Naive thymus-derived CD4-positive, alpha-beta T cell (primary cell): ENCODE measurements at regions not wholly inside any gene's neighbourhood (a gene's known extent, or its start where the extent isn't known, plus 50 kb on each side); places are given as distances from the start of the nearest gene placed in this dataset.
"Not testable (repeated sequence)": the region's sequence is repeated elsewhere in the genome, so short reads cannot be mapped to it uniquely, and the experiment has no call there.

Source experiments
- ATAC-seq: fragments of 150-1000 bp; cut with Tn5 transposase; 2 replicates; pipeline ENCODE4 v1.10.0; 2021; ENCODE audit warnings: mild to moderate bottlenecking, moderate library complexity
- CTCF ChIA-PET: fragments of 350-600 bp; sonication (Branson Sonifier 250); formaldehyde crosslinking; loops from one replicate; lab custom pipeline; 2021; ENCODE audit warnings: antibody characterized with exemption; lab: Charles Lee
- POLR2A ChIA-PET: fragments of 350-600 bp; sonication (Branson Sonifier 250); formaldehyde crosslinking; loops from one replicate; lab custom pipeline; 2021; ENCODE audit warnings: antibody characterized with exemption, inconsistent platforms; lab: Charles Lee
- DNase-seq, 9 donors: peaks; one replicate each; pipeline versions ENCODE4 v3.0.0 to v3.0.0-alpha.2; 2020 to 2022; ENCODE audit warnings: mixed read lengths in 1 of 9
- H3K27ac ChIP-seq: one replicate; pipeline ENCODE4 v1.7.0; 2013; ENCODE audit warnings: mild to moderate bottlenecking, low read depth, low read length, moderate library complexity
- H3K27me3 ChIP-seq, 2 donors: one replicate each; pipeline ENCODE4 v1.7.0; 2013; ENCODE audit warnings: low read length in 2 of 2, mild to moderate bottlenecking in 2 of 2, moderate library complexity in 2 of 2; ENCODE audit not compliant: control insufficient read depth in 2 of 2, insufficient read depth in 2 of 2
- H3K36me3 ChIP-seq, 3 experiments: 1 replicate in 2 of 3; 2 replicates in 1 of 3; pipeline ENCODE4 v1.7.0; 2013; ENCODE audit warnings: low read length in 3 of 3, mild to moderate bottlenecking in 3 of 3, moderate library complexity in 1 of 3; ENCODE audit not compliant: insufficient read depth in 3 of 3, control insufficient read depth in 2 of 3
- H3K4me1 ChIP-seq, 2 donors: one replicate each; pipeline ENCODE4 v1.7.0; 2013; ENCODE audit warnings: low read length in 2 of 2, mild to moderate bottlenecking in 2 of 2, moderate library complexity in 1 of 2; ENCODE audit not compliant: control insufficient read depth in 2 of 2, insufficient read depth in 2 of 2
- H3K4me3 ChIP-seq: 2 replicates; pipeline ENCODE4 v1.7.0; 2013; ENCODE audit warnings: mild to moderate bottlenecking, low read length
- H3K9me3 ChIP-seq, 3 experiments: 1 replicate in 2 of 3; 2 replicates in 1 of 3; pipeline ENCODE4 v1.7.0; 2013; ENCODE audit warnings: low read length in 3 of 3; ENCODE audit not compliant: control insufficient read depth in 2 of 3
- H3K27ac Mint-ChIP-seq, 9 donors: one replicate each; pipeline ENCODE4 v1.8.0; 2020 to 2022; ENCODE audit warnings: mixed read lengths in 9 of 9, mild to moderate bottlenecking in 8 of 9, moderate library complexity in 5 of 9, inconsistent platforms in 2 of 9
- H3K27me3 Mint-ChIP-seq, 5 donors: one replicate each; pipeline ENCODE4 v1.8.0; 2021 to 2022; ENCODE audit warnings: mixed read lengths in 5 of 5, mild to moderate bottlenecking in 1 of 5
- H3K36me3 Mint-ChIP-seq, 5 donors: one replicate each; pipeline ENCODE4 v1.8.0; 2020 to 2022; ENCODE audit warnings: mixed read lengths in 5 of 5, mild to moderate bottlenecking in 3 of 5, inconsistent platforms in 1 of 5
- H3K4me1 Mint-ChIP-seq, 7 donors: one replicate each; pipeline ENCODE4 v1.8.0; 2020 to 2022; ENCODE audit warnings: mixed read lengths in 7 of 7, mild to moderate bottlenecking in 3 of 7, inconsistent platforms in 1 of 7
- H3K4me3 Mint-ChIP-seq, 10 donors: one replicate each; pipeline ENCODE4 v1.8.0; 2020 to 2022; ENCODE audit warnings: mild to moderate bottlenecking in 10 of 10, mixed read lengths in 10 of 10, moderate library complexity in 6 of 10, inconsistent platforms in 2 of 10
- H3K9me3 Mint-ChIP-seq, 11 donors: one replicate each; pipeline ENCODE4 v1.8.0; 2020 to 2022; ENCODE audit warnings: mixed read lengths in 11 of 11, mild to moderate bottlenecking in 4 of 11, inconsistent platforms in 1 of 11, moderate library complexity in 1 of 11
- intact Hi-C, 2 donors: fragments of 100-400 bp; cut with micrococcal nuclease; formaldehyde crosslinking; loops; one replicate each; pipeline ENCODE4 v1.15.1; 2023

DNA sequence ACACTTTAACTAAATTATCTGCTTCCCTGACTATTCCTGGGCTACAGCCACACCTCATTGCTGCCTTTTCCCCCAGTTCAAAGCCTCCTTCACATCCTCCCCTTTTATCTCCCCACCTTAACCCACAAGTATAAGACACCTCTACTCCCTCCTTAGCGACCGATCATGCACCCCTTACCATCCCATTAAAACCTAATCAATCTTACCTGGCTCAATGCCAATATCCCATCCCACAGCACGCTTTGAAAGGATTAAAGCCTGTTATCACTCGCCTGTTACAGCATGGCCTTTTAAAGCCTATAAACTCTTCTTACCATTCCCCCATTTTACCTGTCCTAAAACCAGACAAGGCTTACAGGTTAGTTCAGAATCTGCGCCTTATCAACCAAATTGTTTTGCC is 246.6 kb downstream of the ZNF608 start:
- H3K4me1 ChIP-seq, H3K4me1 Mint-ChIP-seq, H3K4me3 ChIP-seq, intact Hi-C loops, ATAC-seq, H3K9me3 Mint-ChIP-seq, H3K36me3 Mint-ChIP-seq, CTCF ChIA-PET, POLR2A ChIA-PET, H3K27me3 ChIP-seq, H3K27ac Mint-ChIP-seq, DNase-seq, H3K27me3 Mint-ChIP-seq, H3K9me3 ChIP-seq, H3K27ac ChIP-seq, H3K4me3 Mint-ChIP-seq, H3K36me3 ChIP-seq: not testable (repeated sequence)

DNA sequence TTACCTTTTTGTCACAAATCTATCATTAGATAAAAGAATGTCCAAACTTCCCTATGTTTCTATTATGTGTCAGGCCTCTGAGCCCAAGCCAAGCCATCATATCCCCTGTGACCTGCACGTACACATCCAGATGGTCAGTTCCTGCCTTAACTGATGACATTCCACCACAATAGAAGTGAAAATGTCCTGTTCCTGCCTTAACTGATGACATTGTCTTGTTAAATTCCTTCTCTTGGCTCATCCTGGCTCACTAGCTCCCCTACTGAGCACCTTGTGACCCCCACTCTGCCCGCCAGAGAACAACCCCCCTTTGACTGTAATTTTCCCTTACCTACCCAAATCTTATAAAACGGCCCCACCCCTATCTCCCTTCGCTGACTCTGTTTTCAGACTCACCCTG is 249.5 kb downstream of the ZNF608 start:
- POLR2A ChIA-PET, H3K4me1 Mint-ChIP-seq: not testable (repeated sequence)

DNA sequence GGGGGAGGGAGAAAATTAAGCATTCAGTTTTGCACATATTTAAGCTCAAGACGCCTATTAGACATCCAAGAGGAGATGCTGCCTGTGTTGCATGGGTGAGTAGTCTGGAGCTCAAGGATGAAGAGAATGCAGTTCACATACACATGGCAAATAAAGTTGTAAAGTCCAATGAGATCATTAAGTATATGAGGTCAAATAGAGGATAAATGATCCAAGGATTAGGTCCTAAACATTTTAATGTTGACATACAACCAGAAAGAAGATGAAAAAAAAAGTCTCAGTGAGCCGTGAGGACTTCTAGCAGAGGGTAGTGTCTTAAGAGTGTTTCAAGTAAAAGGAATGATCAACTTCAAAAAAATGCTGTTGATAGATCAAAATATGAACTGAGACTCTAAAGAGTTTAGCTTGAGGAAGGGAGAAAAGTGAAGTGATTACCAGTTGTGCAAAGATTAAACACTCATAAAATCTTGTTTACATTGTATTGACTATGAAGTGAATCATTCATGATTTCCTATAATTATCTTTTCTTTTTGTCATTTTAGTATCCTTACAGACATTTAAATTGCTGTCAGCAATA is 251.8 kb downstream of the ZNF608 start:
- ChIA-PET POLR2A (no interaction called here), CTCF (no interaction called here)
- intact Hi-C loops = no loop called here
- Mint-ChIP-seq H3K4me1 (no peaks in the 10 kb centered on the region), H3K27ac (no peak overlapping the region), H3K9me3 (peaks cover 4 to 24% (median 11%) of the 10 kb centered on the region in 11 donors), H3K36me3 (peaks cover 0 to 13% (median 0%) of the 10 kb centered on the region in 5 donors), H3K4me3 (no peak overlapping the region), H3K27me3 (peaks cover 0 to 2% (median 0%) of the 10 kb centered on the region in 5 donors)
- Histone ChIP-seq H3K4me3 (no peak overlapping the region), H3K4me1 (no peaks in the 10 kb centered on the region), H3K27me3 (no peaks in the 10 kb centered on the region), H3K36me3 (no peaks in the 10 kb centered on the region), H3K27ac (no peak overlapping the region), H3K9me3 (no peaks in the 10 kb centered on the region)
- ATAC-seq (no peak), DNase-seq (no peak)

More for the DNA sequence above, 249.5 kb downstream of the ZNF608 start:
- H3K36me3 Mint-ChIP-seq, CTCF ChIA-PET, H3K27me3 ChIP-seq, DNase-seq, H3K4me3 Mint-ChIP-seq, H3K4me3 ChIP-seq, intact Hi-C loops, H3K4me1 ChIP-seq, H3K27ac Mint-ChIP-seq, H3K9me3 ChIP-seq, ATAC-seq, H3K27ac ChIP-seq, H3K36me3 ChIP-seq, H3K27me3 Mint-ChIP-seq: not testable (repeated sequence)
- peaks cover 0 to 13% (median 0%) of the 10 kb centered on the region in 11 donors for H3K9me3 Mint-ChIP-seq

DNA sequence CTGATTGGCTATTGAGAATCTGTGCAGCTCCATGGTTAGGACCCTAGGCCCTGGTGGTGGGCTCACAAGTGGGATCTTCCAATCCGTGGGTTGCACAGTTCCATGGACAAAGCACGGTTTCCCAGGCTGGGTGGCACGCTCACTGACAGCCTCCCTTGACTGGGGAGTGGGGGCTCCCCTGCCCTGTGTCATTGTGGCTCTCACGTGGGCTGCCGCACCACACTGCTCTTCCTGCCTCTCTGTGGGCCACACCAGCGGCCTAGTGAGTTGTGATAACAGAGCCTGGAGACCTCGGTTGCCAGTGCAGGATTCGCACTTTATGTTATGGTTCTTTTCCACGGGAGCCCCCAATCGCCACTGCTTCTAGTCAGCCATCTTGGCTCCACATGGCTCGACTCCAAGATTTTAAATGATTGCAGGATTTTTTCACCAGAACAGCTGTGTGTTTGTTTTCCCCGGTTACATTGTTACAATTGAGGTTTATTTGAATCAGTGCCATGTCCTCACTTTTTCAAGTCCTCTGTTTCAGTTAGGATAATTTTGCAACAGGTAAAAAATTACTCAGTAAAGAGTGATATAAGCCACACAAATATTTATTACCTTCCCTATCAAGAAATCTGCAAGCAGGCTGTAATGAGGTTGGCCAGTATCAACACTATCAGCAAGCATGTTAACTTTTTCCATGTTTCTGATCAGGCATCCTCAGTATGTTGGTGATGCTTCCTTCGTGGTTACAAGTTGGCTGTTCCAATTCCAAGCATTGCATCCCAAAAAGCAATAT is 253.8 kb downstream of the ZNF608 start:
- ATAC-seq = no peak
- Histone ChIP-seq H3K36me3 (no peaks in the 10 kb centered on the region), H3K27ac (no peak overlapping the region), H3K27me3 (no peaks in the 10 kb centered on the region), H3K4me1 (no peaks in the 10 kb centered on the region), H3K9me3 (no peaks in the 10 kb centered on the region), H3K4me3 (no peak overlapping the region)
- H3K4me1 Mint-ChIP-seq = no peaks in the 10 kb centered on the region
- no peak overlapping the region for H3K27ac Mint-ChIP-seq
- no peak for DNase-seq
- intact Hi-C loops = no loop called here
- peaks cover 0 to 13% (median 0%) of the 10 kb centered on the region in 5 donors for H3K36me3 Mint-ChIP-seq
- H3K27me3 Mint-ChIP-seq = peaks cover 0 to 2% (median 0%) of the 10 kb centered on the region in 5 donors
- no peak overlapping the region for H3K4me3 Mint-ChIP-seq
- H3K9me3 Mint-ChIP-seq = peaks cover 5 to 30% (median 14%) of the 10 kb centered on the region in 11 donors
- ChIA-PET CTCF (no interaction called here), POLR2A (no interaction called here)

DNA sequence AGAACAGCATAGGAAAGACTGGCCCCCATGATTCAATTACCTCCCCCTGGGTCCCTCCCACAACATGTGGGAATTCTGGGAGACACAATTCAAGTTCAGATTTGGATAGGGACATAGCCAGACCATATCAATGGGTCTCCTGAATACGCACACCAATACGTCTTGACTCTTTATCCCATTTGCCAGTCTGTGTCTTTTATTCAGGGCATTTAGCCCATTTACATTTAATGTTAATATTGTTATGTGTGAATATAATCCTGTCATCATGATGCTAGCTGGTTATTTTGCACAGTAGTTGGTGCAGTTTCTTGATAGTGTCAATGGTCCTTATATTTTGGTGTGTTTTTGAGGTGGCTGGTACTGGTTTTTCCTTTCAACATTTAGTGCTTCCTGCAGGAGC is 256.1 kb downstream of the ZNF608 start:
- CTCF ChIA-PET, H3K27ac Mint-ChIP-seq, H3K27me3 ChIP-seq, H3K27ac ChIP-seq, H3K9me3 ChIP-seq, intact Hi-C loops, H3K4me3 ChIP-seq, DNase-seq, H3K27me3 Mint-ChIP-seq, H3K36me3 ChIP-seq, H3K4me3 Mint-ChIP-seq, ATAC-seq, H3K4me1 Mint-ChIP-seq, POLR2A ChIA-PET, H3K4me1 ChIP-seq: not testable (repeated sequence)
- H3K9me3 Mint-ChIP-seq = peaks cover 6 to 38% (median 14%) of the 10 kb centered on the region in 11 donors
- H3K36me3 Mint-ChIP-seq = peaks cover 0 to 13% (median 0%) of the 10 kb centered on the region in 5 donors

DNA sequence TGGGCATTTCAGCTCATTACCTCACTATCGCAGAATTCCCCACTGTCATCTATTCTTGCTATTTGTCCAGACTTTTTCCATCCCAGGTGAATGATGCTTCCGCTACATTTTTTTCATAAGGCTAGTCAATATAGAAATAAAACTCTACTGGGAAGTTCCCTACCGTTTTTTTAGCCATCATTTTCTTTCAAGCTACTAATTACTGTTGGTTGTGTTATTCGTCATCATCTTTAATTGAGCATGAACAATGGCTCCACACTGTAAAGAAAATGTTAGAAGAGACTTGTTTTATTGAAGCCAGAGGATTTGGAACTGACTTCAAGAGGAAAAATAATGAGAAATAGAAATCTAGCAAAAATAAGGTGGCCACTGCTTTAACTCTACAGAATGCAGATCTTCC is 265.0 kb downstream of the ZNF608 start:
- H3K27me3 Mint-ChIP-seq = no peaks in the 10 kb centered on the region
- Histone ChIP-seq H3K27ac (no peak overlapping the region), H3K4me1 (no peaks in the 10 kb centered on the region), H3K9me3 (no peaks in the 10 kb centered on the region), H3K4me3 (no peak overlapping the region), H3K27me3 (no peaks in the 10 kb centered on the region), H3K36me3 (no peaks in the 10 kb centered on the region)
- H3K9me3 Mint-ChIP-seq = peaks cover 0 to 10% (median 0%) of the 10 kb centered on the region in 11 donors
- CTCF ChIA-PET = no interaction called here
- POLR2A ChIA-PET = no interaction called here
- DNase-seq (no peak), ATAC-seq (no peak)
- intact Hi-C loops = no loop called here
- H3K27ac Mint-ChIP-seq = no peak overlapping the region
- H3K4me1 Mint-ChIP-seq = no peaks in the 10 kb centered on the region
- H3K4me3 Mint-ChIP-seq = no peak overlapping the region
- H3K36me3 Mint-ChIP-seq = no peaks in the 10 kb centered on the region

DNA sequence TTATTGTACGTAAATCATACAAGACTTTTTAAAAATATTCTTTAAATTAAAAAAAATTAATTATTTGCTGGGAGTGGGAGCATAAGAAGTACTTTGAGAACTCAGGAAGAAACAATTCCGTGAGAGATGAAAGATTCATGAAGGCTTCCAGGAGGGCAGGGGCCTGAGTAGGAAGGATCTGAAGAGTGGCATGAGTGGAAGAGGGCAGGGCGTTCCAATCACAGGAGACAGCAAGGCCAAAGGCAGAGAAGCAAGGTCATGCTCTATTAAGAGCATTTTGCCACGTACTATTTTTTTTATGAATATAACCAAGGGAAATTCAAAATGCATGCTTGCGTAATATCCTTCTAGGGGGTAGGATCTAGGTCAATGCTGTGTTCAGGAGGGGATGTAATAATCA is 265.5 kb downstream of the ZNF608 start:
- Mint-ChIP-seq H3K4me1 (no peaks in the 10 kb centered on the region), H3K27ac (no peak overlapping the region), H3K4me3 (no peak overlapping the region), H3K9me3 (peaks cover 0 to 10% (median 0%) of the 10 kb centered on the region in 11 donors), H3K36me3 (no peaks in the 10 kb centered on the region), H3K27me3 (no peaks in the 10 kb centered on the region)
- no peaks in the 10 kb centered on the region for H3K36me3 ChIP-seq
- no peaks in the 10 kb centered on the region for H3K9me3 ChIP-seq
- no peak overlapping the region for H3K4me3 ChIP-seq
- H3K27me3 ChIP-seq = no peaks in the 10 kb centered on the region
- ChIA-PET POLR2A (no interaction called here), CTCF (no interaction called here)
- no peak overlapping the region for H3K27ac ChIP-seq
- intact Hi-C loops = no loop called here
- H3K4me1 ChIP-seq = no peaks in the 10 kb centered on the region
- DNase-seq = no peak
- ATAC-seq = no peak
